ENCODE measurements at regions not wholly inside any gene's neighbourhood (a gene's known extent, or its start where the extent isn't known, plus 50 kb on each side); places are given as distances from the start of the nearest gene placed in this dataset.

- TF ChIP-seq POLR2A (IDR thresholded peaks at IDR 0.05; ENCODE audit: low read depth, low read length), result no peak
- TF ChIP-seq POLR2AphosphoS5 (IDR thresholded peaks at IDR 0.05; ENCODE audit: low read depth, low read length), result no peak
- TF ChIP-seq TAF1 (IDR thresholded peaks at IDR 0.05; ENCODE audit: borderline replicate concordance, low read depth, low read length), result no peak
These were observed 421.0 kb upstream of the ZNF717 start for GRCh38 chr3:76206346-76206745.

Data from GM12892 (cell line).